HG03439 (cell line): ENCODE measurements at regions not wholly inside any gene's neighbourhood (a gene's known extent, or its start where the extent isn't known, plus 50 kb on each side); places are given as distances from the start of the nearest gene placed in this dataset.

ENCODE experiments used
- ATAC-seq: cut with Tn5 transposase; IDR thresholded peaks from one replicate; pipeline ENCODE4 v1.9.1; 2021; ENCODE audit warnings: mild to moderate bottlenecking, moderate library complexity; ENCODE audit not compliant: unreplicated experiment

DNA sequence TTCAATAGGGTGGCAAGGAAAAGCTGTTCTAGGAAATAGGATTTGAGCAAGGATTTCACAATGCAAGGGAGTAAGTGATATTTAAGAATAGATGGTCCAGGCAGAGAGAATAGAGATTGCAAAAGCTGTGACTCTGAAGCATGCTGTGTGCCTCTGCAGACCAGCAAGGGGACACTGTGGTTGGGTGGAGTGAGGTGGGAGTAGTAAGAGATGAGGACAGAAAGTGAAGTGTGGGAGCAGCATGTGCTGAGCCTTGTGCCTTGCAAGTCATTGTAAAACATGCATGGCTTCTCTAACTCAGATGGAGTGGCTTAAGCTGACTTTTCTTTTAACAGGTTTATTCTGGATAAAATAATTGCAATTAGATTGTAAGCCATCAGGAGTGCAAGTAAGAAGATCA is 442.4 kb downstream of the CCSER2 start:
- no peak for ATAC-seq

DNA sequence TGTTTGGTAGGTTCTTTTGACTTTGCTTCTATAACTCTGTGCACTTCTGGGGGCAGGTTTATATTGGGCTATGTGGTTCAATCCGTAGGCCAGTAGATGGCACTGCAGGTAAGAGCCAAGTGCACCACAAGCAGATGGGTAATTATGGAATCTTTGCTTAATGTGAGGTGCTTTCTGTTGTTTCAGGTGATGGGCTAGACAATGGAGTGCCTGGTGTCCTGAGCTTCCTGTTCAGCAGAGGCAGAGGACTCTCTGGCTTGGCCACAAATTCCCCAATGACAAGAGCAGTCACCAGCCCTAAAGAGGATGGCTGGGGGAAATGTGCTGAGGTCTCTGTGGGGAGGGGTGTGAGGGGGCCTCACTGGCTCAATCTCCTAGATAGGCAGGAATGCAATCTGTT is 455.0 kb downstream of the CCSER2 start:
- peak; percentile 66 for ATAC-seq

GRCh38 chr10:84783909-84784308 is 455.5 kb downstream of the CCSER2 start:
- no peak for ATAC-seq

GRCh38 chr10:84784749-84785148 is 456.4 kb downstream of the CCSER2 start:
- no peak for ATAC-seq

- no peak for ATAC-seq
These were observed 460.6 kb downstream of the CCSER2 start for GRCh38 chr10:84789026-84789425.

GRCh38 chr10:84798312-84798711 is 469.9 kb downstream of the CCSER2 start:
- ATAC-seq, result no peak

DNA sequence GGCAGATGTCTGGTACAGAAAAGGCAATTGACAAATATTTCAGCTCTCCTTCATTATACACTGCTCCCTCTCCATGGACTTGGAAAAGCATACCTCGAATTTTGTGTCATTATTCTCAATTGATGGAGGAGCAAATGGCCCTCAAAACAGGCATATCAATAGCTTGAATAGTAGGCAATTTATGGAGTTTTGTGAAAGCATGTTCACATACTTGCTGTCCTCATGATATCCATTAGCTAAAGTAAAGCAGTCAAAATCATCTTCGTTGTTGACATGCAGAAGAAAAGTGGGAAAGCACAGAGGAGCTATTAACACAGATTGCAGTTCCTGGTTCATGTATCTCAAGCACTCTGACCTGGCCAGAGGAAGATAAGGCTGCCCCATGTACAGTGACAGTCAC is 472.8 kb downstream of the CCSER2 start:
- no peak for ATAC-seq

- no peak for ATAC-seq
These were observed 473.5 kb downstream of the CCSER2 start for GRCh38 chr10:84801916-84802315.

DNA sequence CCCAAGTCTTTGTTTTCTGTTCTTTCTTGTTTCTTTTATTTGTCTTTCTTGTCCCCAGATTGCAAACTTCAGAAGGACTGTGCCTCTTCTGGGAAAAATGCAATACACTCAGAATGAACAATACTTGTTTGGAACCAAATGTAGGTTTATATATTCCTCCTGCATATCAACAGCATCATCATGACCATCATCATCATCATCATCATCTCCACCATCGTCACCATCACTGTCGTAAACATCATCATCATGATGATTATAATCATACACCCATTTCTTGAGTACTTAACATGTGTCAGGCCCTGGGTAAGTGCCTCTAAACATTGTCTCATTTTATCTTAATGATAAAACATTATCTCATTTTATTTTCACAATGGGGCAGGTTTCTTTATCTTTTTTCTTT is 476.8 kb downstream of the CCSER2 start:
- no peak for ATAC-seq

GRCh38 chr10:84811113-84811512 is 482.7 kb downstream of the CCSER2 start:
- no peak for ATAC-seq

- ATAC-seq, result no peak
These were observed 490.6 kb downstream of the CCSER2 start for GRCh38 chr10:84818961-84819360.

DNA sequence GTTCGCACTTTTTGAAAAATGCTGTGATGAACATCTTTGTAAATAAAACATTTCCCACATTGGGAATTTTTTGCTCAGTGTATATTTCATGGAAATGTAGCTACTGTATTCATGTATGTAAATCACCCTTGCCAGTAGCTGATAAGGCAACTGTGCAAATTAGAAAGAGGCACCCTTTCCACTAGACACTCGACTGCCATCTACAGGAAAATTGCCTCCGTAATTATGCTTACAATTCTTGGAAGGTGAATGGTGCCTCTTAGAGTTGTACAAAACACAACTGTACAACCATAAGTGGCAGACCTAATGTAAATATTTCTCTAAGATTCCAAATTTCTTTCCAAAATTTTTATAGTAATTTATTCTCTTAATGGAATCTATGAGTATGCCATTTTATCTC is 491.7 kb downstream of the CCSER2 start:
- ATAC-seq, result no peak

- ATAC-seq, result no peak
These were observed 492.2 kb downstream of the CCSER2 start for GRCh38 chr10:84820596-84820995.

- ATAC-seq, result no peak
These were observed 494.7 kb downstream of the CCSER2 start for GRCh38 chr10:84822931-84823630.

DNA sequence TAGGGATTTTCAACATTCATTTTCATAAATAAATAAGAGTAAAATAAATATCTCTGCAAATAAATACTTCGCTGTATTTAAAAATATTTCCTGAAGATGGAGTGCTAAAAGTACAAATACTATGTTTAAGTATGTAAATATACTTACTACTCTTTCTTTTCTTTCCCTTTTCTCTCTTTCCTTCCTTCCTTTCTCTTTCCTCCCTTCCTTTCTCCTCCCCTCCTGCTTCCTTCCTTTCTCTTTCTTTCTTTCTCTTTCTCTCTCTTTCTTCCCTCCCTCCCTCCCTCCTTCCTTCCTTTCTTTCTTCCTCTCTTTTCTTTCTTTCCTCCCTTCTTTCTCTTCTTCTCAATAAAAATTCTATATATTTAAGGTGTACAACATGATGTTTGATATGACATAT is 496.1 kb downstream of the CCSER2 start:
- no peak for ATAC-seq

DNA sequence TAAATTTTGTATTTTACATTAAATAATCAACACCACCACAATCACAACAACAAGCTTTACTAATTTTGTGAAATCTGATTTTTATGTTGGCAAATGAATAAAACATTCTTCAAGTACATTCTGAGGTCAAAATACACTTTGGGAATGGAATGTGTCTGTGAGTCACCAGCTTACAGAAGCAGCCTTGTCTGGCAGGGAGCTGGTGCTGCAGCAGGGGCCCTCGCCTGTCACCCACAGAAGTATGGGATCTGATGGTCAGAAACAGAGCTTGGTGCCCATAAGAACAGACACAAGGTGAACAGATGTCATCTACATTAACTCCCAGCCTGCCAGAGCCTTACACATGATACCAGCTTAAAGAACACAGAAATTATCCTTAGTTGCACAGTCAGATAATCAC is 496.9 kb downstream of the CCSER2 start:
- ATAC-seq, result no peak

- no peak for ATAC-seq
These were observed 498.3 kb downstream of the CCSER2 start for GRCh38 chr10:84826704-84827103.

DNA sequence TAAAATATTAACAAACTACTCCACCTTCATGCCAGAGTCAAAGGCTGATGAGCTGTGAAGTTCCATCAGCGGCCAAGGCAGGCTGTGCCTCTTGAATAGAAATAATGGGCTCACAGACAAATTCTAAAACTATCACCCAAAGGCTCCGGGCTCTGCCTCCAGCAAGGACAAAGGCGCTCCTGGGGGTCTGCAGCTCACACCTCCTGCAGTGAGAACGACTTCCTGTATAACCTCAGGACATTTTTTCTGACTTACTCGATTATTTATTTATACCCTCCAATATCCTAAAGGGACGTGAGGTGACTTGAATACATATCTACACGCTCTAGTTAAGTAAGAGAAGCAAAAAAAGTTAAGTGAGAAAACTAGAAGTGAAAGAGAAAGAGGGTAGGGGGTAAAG is 500.7 kb downstream of the CCSER2 start:
- ATAC-seq, result no peak

- no peak for ATAC-seq
These were observed 508.8 kb downstream of the CCSER2 start for GRCh38 chr10:84837041-84837812.

DNA sequence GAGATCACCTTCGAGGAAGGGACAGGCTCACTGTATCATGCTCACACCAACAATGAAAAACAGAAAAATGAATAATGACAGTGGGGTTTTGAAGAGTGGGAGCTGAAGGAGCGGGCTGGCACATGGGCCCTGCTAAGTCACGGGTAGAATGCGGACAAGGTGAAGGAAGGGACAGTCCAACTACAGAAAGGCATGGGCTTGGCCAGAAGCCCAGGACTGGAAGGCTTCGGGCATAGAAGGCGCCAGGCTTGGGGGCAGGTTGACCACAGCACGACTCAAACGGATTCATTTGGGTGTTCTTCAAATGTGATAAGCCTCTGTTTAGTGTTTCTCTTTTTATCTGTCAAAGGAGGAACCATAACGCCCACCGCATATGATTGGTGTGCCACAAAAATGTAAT is 509.5 kb downstream of the CCSER2 start:
- ATAC-seq, result no peak

DNA sequence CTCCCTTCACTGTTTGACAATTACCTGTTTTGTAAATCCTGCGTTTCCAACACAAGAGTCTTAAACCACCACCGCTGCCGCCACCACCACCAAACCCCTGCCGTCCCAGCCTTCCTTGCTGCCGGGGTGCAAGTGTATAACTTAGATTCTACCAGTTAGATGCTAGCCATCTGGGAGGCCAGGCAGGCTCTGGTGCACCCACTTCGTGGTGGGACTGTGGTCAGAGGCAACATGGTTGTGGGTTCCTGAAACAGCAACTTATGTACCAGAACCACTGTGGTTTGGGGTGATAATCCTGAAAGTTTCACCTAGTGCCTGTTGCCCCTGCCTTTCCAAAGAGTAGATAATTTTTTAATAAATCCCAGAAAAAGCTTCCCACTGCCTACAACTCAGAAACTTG is 510.5 kb downstream of the CCSER2 start:
- no peak for ATAC-seq

DNA sequence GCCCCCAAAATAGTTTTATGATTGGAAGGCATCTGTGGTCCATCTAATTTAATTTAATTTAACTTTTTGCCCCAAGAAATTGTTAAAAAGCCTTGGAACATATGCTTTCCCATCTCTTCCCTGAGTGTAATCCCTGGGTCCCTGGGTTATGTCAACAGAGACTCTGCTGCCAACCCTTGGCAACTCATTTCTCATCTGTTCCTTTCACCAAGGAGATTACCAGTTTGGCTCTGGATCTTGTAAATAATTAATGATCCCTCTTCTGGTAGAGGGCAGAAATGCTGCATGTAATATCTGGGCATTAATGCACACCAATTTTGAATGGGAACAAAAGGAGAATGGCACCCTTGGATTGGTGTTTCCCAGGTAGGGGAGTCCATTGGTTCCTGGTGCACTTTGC is 514.2 kb downstream of the CCSER2 start:
- ATAC-seq, result no peak

GRCh38 chr10:84844461-84844860 is 516.1 kb downstream of the CCSER2 start:
- no peak for ATAC-seq
